Stimulated activated CD8-positive, alpha-beta memory T cell treated with anti-CD3 and anti-CD28 coated beads, Interleukin-7, amount 100 ng/mL, for 4 hours (primary cell): ENCODE measurements at regions not wholly inside any gene's neighbourhood (a gene's known extent, or its start where the extent isn't known, plus 50 kb on each side); places are given as distances from the start of the nearest gene placed in this dataset.

Experiments used
- DNase-seq, 2 donors: peaks; one replicate each; pipeline ENCODE4 v3.0.0-alpha.2; 2020; ENCODE audit warnings: low read depth in 2 of 2

DNA sequence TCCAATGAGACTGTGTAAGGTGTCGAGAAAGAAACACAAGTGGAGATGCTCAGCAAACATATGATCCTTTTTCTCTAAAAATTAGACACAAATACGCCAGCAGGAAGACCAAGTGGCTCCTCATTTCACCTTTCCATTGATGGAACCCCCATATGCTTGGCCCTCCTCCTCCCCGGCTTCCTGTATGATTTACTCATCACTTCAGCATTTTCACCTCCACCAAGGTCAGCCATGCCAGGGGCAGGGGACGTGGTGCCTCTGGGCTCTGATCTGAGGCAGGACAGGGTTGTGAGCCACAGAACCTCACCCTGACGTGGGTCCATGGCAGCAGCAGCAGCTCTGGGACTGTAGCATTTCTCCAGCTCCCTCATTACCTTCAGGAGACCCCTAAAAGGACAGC lies 116.8 kb upstream of the PFKP start:
- DNase-seq: no peak

DNA sequence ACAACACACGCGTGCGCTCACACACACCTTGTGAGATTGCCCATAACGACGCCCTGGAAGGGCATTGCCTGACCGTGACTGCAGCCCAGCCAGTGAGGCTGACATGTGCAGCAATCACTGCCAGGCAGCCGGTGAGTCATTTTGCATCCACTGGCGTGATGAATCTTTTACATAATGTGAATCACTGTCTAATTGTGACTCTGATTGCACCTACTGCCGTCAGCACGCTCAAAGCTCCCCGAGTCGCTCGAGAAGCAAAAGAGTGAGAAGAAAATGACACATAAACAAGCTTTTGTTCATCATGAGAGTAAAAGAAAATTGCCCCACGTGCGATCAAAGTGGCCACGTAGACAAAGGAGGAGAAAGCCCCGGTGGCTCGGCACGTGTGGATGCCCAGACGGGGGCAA lies 117.4 kb upstream of the PFKP start:
- no peak for DNase-seq

DNA sequence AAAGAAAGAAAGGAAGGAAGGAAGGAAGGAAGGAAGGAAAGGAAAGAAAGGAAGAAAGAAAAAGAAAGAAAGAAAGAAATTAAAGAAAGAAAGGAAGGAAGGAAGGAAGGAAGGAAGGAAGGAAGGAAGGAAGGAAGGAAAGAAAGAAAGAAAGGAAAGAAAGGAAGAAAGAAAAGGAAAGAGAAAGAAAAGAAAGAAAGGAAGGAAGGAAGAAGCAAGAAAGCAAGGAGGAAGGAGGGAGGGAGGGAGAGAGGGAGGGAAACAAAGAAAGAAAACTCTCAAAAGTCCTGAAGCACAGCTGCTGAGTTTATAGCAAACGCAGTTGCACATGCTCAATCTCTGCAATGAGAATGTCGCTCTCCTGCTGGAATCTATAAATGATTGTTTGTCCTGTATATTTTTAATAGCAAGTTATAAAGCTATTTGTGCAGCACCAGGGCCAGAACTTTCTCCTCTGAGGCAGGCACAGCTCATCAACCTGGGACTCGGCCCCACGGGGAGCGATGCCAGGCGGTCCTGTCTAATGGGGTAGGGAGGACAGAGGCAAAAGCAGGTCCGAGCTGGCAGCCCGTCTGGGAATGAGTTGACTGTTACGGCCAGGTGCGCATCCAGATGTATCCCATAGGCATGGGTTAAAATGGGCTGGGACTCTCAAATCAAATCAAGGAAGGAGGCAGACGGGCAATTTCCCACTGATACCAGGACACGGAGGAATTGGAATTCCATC lies 118.0 kb upstream of the PFKP start:
- no peak for DNase-seq

- no peak for DNase-seq
Measured at GRCh38 chr10:2948127-2948854, 119.1 kb upstream of the PFKP start.

GRCh38 chr10:2944788-2945187 lies 122.6 kb upstream of the PFKP start:
- DNase-seq: no peak

DNA sequence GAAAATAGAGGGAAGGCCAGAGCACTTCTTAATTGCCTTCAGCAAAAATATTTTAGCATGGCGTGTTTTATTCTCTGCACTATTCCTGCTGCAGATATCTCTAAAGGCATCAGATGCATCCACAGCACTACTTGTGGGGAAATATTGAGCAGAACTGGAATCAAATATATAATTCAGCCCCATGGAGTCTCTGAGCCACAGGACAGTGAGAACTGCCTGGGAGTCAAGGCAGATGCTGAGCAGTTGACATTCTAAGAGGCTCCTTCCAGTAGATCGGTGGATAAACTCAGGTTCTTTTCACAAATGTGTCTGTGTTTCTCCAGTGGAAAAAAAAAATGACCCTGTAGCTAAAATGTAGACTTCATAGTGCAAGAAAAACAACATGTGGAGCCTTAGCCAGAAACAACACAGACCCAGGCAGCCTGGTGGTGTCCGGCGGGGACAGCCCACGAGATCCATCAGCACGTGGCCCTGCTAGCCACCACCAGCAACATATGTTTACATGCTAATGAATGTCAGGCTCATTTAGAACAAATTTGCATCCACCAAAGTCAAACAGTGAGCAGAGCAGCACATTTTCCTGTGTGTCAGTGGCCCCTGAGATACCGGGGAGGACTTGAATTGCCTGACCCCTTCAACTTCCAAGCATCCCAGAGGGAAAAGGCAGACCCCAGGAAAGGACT lies 123.3 kb upstream of the PFKP start:
- no peak for DNase-seq

DNA sequence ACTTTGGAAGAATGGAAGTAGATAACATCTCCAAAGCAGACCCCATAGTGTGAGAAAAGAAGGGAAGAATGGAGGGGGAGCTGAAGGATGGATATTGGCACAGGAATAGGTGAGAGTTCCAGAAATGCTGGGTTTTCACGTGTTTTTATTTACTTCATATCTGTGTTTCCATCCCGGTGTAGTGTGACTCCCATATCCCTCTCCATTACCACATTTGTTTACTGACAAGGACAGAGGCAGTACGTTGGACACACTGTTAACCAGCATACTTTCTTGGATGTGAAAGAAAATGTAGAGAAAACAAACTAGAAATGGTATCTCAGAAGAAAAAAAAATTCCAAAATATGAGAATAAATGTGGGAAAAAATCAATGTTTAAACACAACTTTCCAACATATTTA lies 124.4 kb upstream of the PFKP start:
- DNase-seq: no peak

GRCh38 chr10:2938869-2939268 lies 128.5 kb upstream of the PFKP start:
- no peak for DNase-seq

- no peak for DNase-seq
Measured at GRCh38 chr10:2936816-2937215, 130.5 kb upstream of the PFKP start.

GRCh38 chr10:2935647-2936386 lies 131.5 kb upstream of the PFKP start:
- DNase-seq: no peak

GRCh38 chr10:2933924-2934323 lies 133.4 kb upstream of the PFKP start:
- DNase-seq: no peak

DNA sequence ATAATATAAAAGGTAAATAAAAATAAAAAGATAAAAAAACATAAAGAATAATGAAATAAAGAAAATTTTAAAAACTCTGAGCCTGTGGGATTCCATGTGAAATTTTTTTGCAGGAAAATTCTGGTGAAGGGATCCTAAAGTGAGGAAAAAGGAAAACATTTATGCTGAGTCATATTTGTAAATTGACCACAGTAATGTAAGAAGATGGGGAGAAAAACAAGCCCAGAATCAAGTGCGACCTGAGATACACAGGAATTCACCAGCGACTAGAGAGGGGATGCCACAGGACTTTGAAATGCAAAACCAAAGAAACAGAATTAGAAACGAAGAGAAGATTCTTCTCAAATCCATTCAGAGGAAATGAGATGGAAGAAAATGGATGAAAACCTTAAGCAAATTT lies 133.8 kb upstream of the PFKP start:
- no peak for DNase-seq

GRCh38 chr10:2933071-2933470 lies 134.3 kb upstream of the PFKP start:
- no peak for DNase-seq

DNA sequence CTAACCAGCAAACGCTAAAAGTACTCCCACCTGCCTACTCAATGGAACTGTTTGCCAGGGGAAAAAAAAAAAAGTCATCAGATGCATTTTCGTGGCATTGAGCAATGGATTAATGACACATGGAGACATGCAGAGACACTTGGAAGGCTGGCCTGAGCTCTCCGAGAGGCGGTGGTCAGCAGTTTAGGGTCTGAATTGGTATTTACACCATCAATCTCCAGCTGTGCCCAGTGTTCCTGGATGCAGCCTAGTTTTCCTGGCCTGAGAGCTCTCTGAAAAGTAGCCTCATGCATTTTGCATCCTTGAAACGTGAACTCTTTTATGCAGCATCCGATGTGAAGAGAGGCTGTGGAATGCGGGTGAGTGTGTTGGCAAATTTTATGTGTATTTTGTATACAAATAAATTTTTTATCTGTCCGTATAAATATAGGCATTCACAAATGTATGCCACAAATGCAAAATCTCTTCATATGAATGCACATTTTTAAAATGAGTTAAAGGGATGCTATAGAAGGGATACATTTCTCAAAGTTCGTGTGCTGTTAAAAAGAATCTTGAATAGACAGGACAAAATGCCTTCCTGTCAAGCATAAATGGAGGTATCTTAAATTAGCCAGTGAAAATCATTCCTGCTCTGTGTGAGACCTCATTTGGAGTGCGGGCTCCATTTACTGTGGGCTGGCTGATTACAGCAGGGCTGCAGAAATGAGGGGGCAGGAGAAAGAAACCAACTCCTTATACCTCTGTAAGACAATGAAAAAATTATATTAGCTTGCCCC lies 137.7 kb upstream of the PFKP start:
- no peak for DNase-seq

GRCh38 chr10:2927958-2928840 lies 139.1 kb upstream of the PFKP start:
- DNase-seq: peak in 1 of 2 donors; percentile 7

- no peak for DNase-seq
Measured at GRCh38 chr10:2926918-2927660, 140.3 kb upstream of the PFKP start.

- no peak for DNase-seq
Measured at GRCh38 chr10:2925631-2926030, 141.7 kb upstream of the PFKP start.

DNA sequence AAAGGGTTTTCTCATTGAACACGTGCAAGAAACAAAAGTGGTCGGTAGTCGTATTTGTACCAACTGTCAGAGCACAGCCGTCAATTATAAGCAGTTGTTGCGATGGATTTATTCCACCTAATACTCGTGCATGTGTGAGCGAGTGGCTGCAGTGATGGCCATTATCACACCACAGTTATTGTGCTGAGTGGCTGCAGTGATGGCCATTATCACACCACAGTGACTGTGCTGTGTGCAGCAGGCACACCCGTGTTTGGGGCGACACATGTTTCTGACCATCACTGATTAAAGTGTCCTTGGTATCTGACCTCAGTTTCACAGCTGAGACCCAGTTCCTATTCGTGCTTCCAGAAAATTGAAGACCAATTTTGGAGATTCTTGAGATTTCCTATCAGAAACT lies 142.9 kb upstream of the PFKP start:
- DNase-seq: no peak

DNA sequence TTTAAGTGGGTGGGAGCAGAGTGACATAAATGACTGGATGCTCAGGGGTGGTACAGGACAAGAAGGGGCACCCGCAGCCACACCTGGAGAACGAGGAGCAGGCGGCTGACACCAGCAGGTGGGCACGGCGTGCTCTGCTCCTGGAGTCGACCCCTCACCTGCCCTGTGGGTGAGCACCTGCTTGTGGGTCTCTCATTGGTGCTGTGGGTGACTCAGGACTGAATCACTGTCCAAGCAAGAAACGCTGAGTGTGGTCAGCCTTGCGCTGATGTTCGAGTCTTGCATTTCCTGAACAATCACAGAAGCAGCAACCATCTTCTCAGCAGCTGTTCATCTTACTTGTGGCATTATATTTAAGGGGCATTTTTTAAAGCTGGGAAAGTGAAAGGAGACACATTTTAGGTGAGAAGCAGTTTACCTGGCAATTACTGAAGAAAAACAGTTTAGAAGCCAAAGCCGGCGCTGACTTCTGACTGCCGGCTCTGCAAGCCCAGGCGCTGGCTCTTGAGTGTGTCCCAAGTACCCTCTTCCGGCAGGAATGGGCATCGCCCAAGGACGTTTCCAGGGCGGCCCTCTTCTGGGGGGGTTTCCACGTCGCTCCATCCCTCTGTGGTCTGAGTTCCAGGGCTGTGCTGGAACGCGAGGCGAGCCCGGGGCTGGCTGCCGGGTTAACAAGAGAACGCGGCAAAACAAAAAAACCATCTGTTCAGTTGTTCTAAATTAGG lies 145.2 kb upstream of the PFKP start:
- no peak for DNase-seq
